Heart right ventricle (tissue), 16 donors: ENCODE measurements at regions not wholly inside any gene's neighbourhood (a gene's known extent, or its start where the extent isn't known, plus 50 kb on each side); places are given as distances from the start of the nearest gene placed in this dataset.

ENCODE experiments used
- ATAC-seq, 8 donors: fragments of 200-7000 bp; cut with Tn5 transposase; one replicate each; pipeline ENCODE4 v1.9.1; 2020; ENCODE audit warnings: mild to moderate bottlenecking in 8 of 8, moderate library complexity in 8 of 8, moderate number of reproducible peaks in 1 of 8
- DNase-seq, 2 donors: peaks; one replicate each; pipeline ENCODE4 v3.0.0-alpha.2; 2020
- H3K27ac ChIP-seq, 10 donors: fragments of 200-600 bp; sonication (generic) in 2 of 10; one replicate each; pipeline versions ENCODE4 v1.5.0 to v1.8.0; 2020 to 2022; ENCODE audit warnings: mild to moderate bottlenecking in 3 of 10
- H3K27me3 ChIP-seq, 7 donors: fragments of 200-600 bp; one replicate each; pipeline ENCODE4 v1.8.0; 2021 to 2022; ENCODE audit warnings: mild to moderate bottlenecking in 2 of 7
- H3K36me3 ChIP-seq, 9 donors: fragments of 200-600 bp; sonication (generic) in 1 of 9; one replicate each; pipeline versions ENCODE4 v1.5.0 to v1.8.0; 2020 to 2022; ENCODE audit warnings: mild to moderate bottlenecking in 2 of 9
- H3K4me1 ChIP-seq, 9 donors: fragments of 200-600 bp; sonication (generic) in 1 of 9; one replicate each; pipeline versions ENCODE4 v1.5.0 to v1.8.0; 2020 to 2022; ENCODE audit warnings: mild to moderate bottlenecking in 4 of 9
- H3K4me3 ChIP-seq, 10 donors: fragments of 200-600 bp; sonication (generic) in 2 of 10; one replicate each; pipeline versions ENCODE4 v1.5.0 to v1.8.0; 2020 to 2022; ENCODE audit warnings: mild to moderate bottlenecking in 7 of 10, moderate library complexity in 2 of 10
- H3K9me3 ChIP-seq, 11 donors: fragments of 200-600 bp in 10 of 11; sonication (generic) in 2 of 11; one replicate each; pipeline versions ENCODE4 v1.5.0 to v1.8.0; 2013 to 2022; ENCODE audit warnings: mild to moderate bottlenecking in 2 of 11, control low read depth in 1 of 11, moderate library complexity in 1 of 11
- CTCF ChIP-seq, 9 donors: fragments of 200-600 bp; sonication (generic) in 2 of 9; IDR thresholded peaks; one replicate each; pipeline versions ENCODE4 v1.5.0 to v1.8.0; 2021 to 2022; ENCODE audit warnings: antibody characterized with exemption in 9 of 9, mild to moderate bottlenecking in 5 of 9, moderate library complexity in 1 of 9
- WGBS, 2 donors: extraction: QIAGEN DNeasy Blood & Tissue Kit; methylation state at CpG; one replicate each; pipeline ENCODE4 v1.1.7; 2013; ENCODE audit warnings: inconsistent platforms in 1 of 2; 5-methylcytosine and 5-hydroxymethylcytosine counted together
- intact Hi-C, 10 donors: fragments of 100-400 bp; cut with DNase I; formaldehyde crosslinking; loops; one replicate each; pipeline versions ENCODE4 v1.11.1 to v1.14.2; 2022
- donor health status: Arrhythmogenic right ventricular cardiomyopathy.
- donor health status: ischemic (EF 13 %, LVEDD 7.1; RV severe dilation, severe dysfunction).
- donor health status: healthy with polysubstance abuse.
- donor health status: DM: no; HTN: yes; CAD: no.
- donor health status: DM: no; HTN: no; CAD: no.
- donor health status: ischemic (EF 25% LVEDD 6.9; RV normal size, moderate dysfunction).
- donor health status: ischemic (EF 25% LVEDD 5.7; RV mildly dilated, moderate dysfunction).
- donor health status: healthy.
- donor health status: DM: yes; HTN: yes; CAD: no.
- donor health status: Ischemic cardiomyopathy.
- donor health status: ischemic (EF 35%, LVEDD 5.7; RV mildly dilated, moderate dysfunction).
- donor health status: nonischemic (EF 11% LVEDD 7.7; RV severe dilation, severe dysfunction).
- donor health status: DM: yes; HTN: yes; CAD: no.
- donor health status: PGD.
- donor health status: ischemic (EF 29% LVEDD 5.4; RV normal size, mild dysfunction).
- donor health status: nonischemic (EF 23%, LVEDD 6.1; RV moderate dilation, normal function).

GRCh38 chr6:134690048-134690447 is 259.9 kb downstream of the ALDH8A1 start:
- ATAC-seq (peak in 2 of 8 donors; percentile 2 to 29), DNase-seq (no peak)
- Histone ChIP-seq H3K4me3 (peak overlapping the region in 3 of 10 donors; percentile 41 to 48 (median 45)), H3K36me3 (no peaks in the 10 kb centered on the region), H3K9me3 (no peaks in the 10 kb centered on the region), H3K4me1 (peaks cover 0 to 25% (median 5%) of the 10 kb centered on the region in 9 donors), H3K27ac (peak overlapping the region in 7 of 10 donors; percentile 32 to 83 (median 75)), H3K27me3 (no peaks in the 10 kb centered on the region)
- TF ChIP-seq CTCF (IDR thresholded peaks at IDR 0.05), result no peak
- 87 to 88% methylated on average over 3 of the region's 3 CpGs for whole genome bisulfite sequencing, 2 donors
- intact Hi-C loops, result loop anchor here in 1 of 10 donors (5.0 kb wide), 1 partner anchor 107 kb away; no protein-coding TSS in a partner anchor

- peak overlapping the region in 8 of 10 donors; percentile 32 to 83 (median 70) for H3K27ac ChIP-seq
- H3K4me1 ChIP-seq, result peaks cover 0 to 25% (median 5%) of the 10 kb centered on the region in 9 donors
- no peaks in the 10 kb centered on the region for H3K9me3 ChIP-seq
- WGBS, 2 donors, result 48 to 63% methylated on average over 4 of the region's 4 CpGs
- intact Hi-C loops, result loop anchor here in 2 of 10 donors (1.0 to 5.0 kb wide), 2 partner anchors 108 to 513 kb away; no protein-coding TSS in a partner anchor
- DNase-seq (peak; percentile 45 to 50), ATAC-seq (peak; percentile 82 to 96 (median 93))
- no peaks in the 10 kb centered on the region for H3K36me3 ChIP-seq
- TF ChIP-seq CTCF (IDR thresholded peaks at IDR 0.05), result no peak
- no peaks in the 10 kb centered on the region for H3K27me3 ChIP-seq
- H3K4me3 ChIP-seq, result peak overlapping the region in 5 of 10 donors; percentile 35 to 48 (median 41)
Observed at GRCh38 chr6:134689641-134690040, 260.3 kb downstream of the ALDH8A1 start.

GRCh38 chr6:134689177-134689576 is 260.7 kb downstream of the ALDH8A1 start:
- ATAC-seq (peak; percentile 65 to 95 (median 86)), DNase-seq (peak in 1 of 2 donors; percentile 47)
- no peak for TF ChIP-seq CTCF (IDR thresholded peaks at IDR 0.05)
- H3K27ac ChIP-seq, result peak overlapping the region in 8 of 10 donors; percentile 32 to 83 (median 70)
- H3K4me3 ChIP-seq, result peak overlapping the region in 7 of 10 donors; percentile 5 to 48 (median 39)
- H3K27me3 ChIP-seq, result no peaks in the 10 kb centered on the region
- no peaks in the 10 kb centered on the region for H3K36me3 ChIP-seq
- H3K9me3 ChIP-seq, result no peaks in the 10 kb centered on the region
- H3K4me1 ChIP-seq, result peaks cover 0 to 24% (median 5%) of the 10 kb centered on the region in 9 donors
- 37 to 48% methylated on average over 4 of the region's 4 CpGs for WGBS, 2 donors
- intact Hi-C loops, result loop anchor here in 1 of 10 donors (1.0 kb wide), 1 partner anchor 513 kb away; no protein-coding TSS in a partner anchor

GRCh38 chr6:134686071-134686470 is 263.8 kb downstream of the ALDH8A1 start:
- Histone ChIP-seq H3K9me3 (no peaks in the 10 kb centered on the region), H3K36me3 (no peaks in the 10 kb centered on the region), H3K4me1 (peaks cover 0 to 18% (median 5%) of the 10 kb centered on the region in 9 donors), H3K27me3 (no peaks in the 10 kb centered on the region), H3K27ac (peak overlapping the region in 3 of 10 donors; percentile 15 to 34 (median 29)), H3K4me3 (no peak overlapping the region)
- 54% methylated on average over 6 of the region's 6 CpGs for WGBS, 2 donors
- TF ChIP-seq CTCF (IDR thresholded peaks at IDR 0.05), result no peak
- ATAC-seq (no peak), DNase-seq (no peak)
- intact Hi-C loops, result no loop called here
